ENCODE measurements at regions not wholly inside any gene's neighbourhood (a gene's known extent, or its start where the extent isn't known, plus 50 kb on each side); places are given as distances from the start of the nearest gene placed in this dataset.

DNA sequence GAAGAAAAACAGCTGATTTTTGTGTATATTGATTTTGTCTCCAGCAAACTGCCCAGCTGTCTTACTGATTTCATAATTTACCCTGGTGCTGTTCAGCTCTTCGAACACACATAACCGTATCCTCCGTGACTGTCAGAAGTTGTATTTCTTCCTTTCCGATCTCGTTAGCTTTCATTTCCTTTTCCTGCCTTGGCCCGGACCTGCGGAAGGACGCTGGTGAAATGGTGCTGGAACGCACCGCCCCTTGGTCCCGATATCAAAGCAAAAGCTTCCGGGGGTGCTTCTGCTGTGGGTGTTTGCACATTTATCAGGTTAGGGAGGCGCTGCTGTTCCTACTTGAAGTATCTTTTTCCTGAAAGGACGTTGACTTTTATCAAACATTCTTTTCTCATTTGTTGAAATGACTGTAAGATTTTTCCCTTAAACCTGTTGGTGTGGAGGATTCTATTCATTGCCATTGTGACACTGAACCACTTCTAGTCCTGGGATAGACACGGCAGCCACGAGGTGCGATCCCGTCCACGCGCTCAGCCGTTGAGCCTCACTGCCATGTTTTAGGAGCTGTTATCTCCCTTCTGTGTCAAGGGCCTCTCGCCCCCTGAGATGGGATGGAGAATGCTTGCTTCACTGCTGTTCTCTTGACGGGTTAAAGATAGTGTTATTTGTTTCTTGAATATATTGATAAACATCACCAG, 72.6 kb downstream of the FOXL3 start:
- Histone ChIP-seq H3K9ac (ENCODE audit: insufficient read depth in 1 of 2, low read length in 2 of 2) (no peak overlapping the region), H3K9me3 (ENCODE audit: control insufficient read depth in 4 of 4, insufficient read depth in 3 of 4, low read length in 3 of 4) (peaks cover 0 to 7% (median 0%) of the 10 kb centered on the region in 4 donors), H3K4me3 (no peak overlapping the region), H3K27me3 (ENCODE audit: control insufficient read depth in 3 of 3, insufficient read depth in 3 of 3, low read length in 2 of 3) (no peaks in the 10 kb centered on the region), H3K27ac (ENCODE audit: low read depth in 1 of 2, low read length in 1 of 2) (peak overlapping the region in 1 of 2 donors; percentile 21), H3K36me3 (ENCODE audit: control insufficient read depth in 4 of 4, insufficient read depth in 4 of 4, low read length in 4 of 4) (no peaks in the 10 kb centered on the region), H3K4me1 (ENCODE audit: control insufficient read depth in 5 of 5, insufficient read depth in 5 of 5, low read length in 5 of 5) (peaks cover 0 to 11% (median 4%) of the 10 kb centered on the region in 5 donors)
- no peak for TF ChIP-seq CTCF (IDR thresholded peaks at IDR 0.05; ENCODE audit: control extremely low read depth, extremely low read depth)
- DNase-seq (peak; percentile 59 to 71 (median 63)), ATAC-seq (ENCODE audit: insufficient read depth, low FRiP score) (no peak)
- 14% methylated on average over 23 of the region's 23 CpGs for WGBS, 2 donors

GRCh38 chr7:363626-364025, 73.7 kb downstream of the FOXL3 start:
- Histone ChIP-seq H3K4me1 (ENCODE audit: control insufficient read depth in 5 of 5, insufficient read depth in 5 of 5, low read length in 5 of 5) (peaks cover 0 to 11% (median 4%) of the 10 kb centered on the region in 5 donors), H3K4me3 (no peak overlapping the region), H3K27me3 (ENCODE audit: control insufficient read depth in 3 of 3, insufficient read depth in 3 of 3, low read length in 2 of 3) (no peaks in the 10 kb centered on the region), H3K27ac (ENCODE audit: low read depth in 1 of 2, low read length in 1 of 2) (no peak overlapping the region), H3K36me3 (ENCODE audit: control insufficient read depth in 4 of 4, insufficient read depth in 4 of 4, low read length in 4 of 4) (no peaks in the 10 kb centered on the region), H3K9ac (ENCODE audit: insufficient read depth in 1 of 2, low read length in 2 of 2) (no peak overlapping the region), H3K9me3 (ENCODE audit: control insufficient read depth in 4 of 4, insufficient read depth in 3 of 4, low read length in 3 of 4) (peaks cover 0 to 3% (median 0%) of the 10 kb centered on the region in 4 donors)
- no peak for TF ChIP-seq CTCF (IDR thresholded peaks at IDR 0.05; ENCODE audit: control extremely low read depth, extremely low read depth)
- DNase-seq (no peak), ATAC-seq (ENCODE audit: insufficient read depth, low FRiP score) (no peak)
- 64 to 80% methylated on average over 20 of the region's 20 CpGs for WGBS, 2 donors

GRCh38 chr7:364536-364935, 74.6 kb downstream of the FOXL3 start:
- no peak for ATAC-seq (ENCODE audit: insufficient read depth, low FRiP score)
- Histone ChIP-seq H3K9me3 (ENCODE audit: control insufficient read depth in 4 of 4, insufficient read depth in 3 of 4, low read length in 3 of 4) (peaks cover 0 to 3% (median 0%) of the 10 kb centered on the region in 4 donors), H3K4me1 (ENCODE audit: control insufficient read depth in 5 of 5, insufficient read depth in 5 of 5, low read length in 5 of 5) (peaks cover 0 to 11% (median 8%) of the 10 kb centered on the region in 5 donors), H3K27me3 (ENCODE audit: control insufficient read depth in 3 of 3, insufficient read depth in 3 of 3, low read length in 2 of 3) (no peaks in the 10 kb centered on the region), H3K4me3 (no peak overlapping the region), H3K27ac (ENCODE audit: low read depth in 1 of 2, low read length in 1 of 2) (no peak overlapping the region), H3K36me3 (ENCODE audit: control insufficient read depth in 4 of 4, insufficient read depth in 4 of 4, low read length in 4 of 4) (no peaks in the 10 kb centered on the region), H3K9ac (ENCODE audit: insufficient read depth in 1 of 2, low read length in 2 of 2) (no peak overlapping the region)
- TF ChIP-seq CTCF (IDR thresholded peaks at IDR 0.05; ENCODE audit: control extremely low read depth, extremely low read depth) = no peak
- 95 to 96% methylated on average over 11 of the region's 11 CpGs for WGBS, 2 donors
- DNase-seq = no peak

All from lung (tissue), 11 donors.